HL-60/S4 treated with phorbol 12-myristate 13-acetate at 8.2 ng/mL for 4 days and 3 days (cell line): ENCODE measurements at regions not wholly inside any gene's neighbourhood (a gene's known extent, or its start where the extent isn't known, plus 50 kb on each side); places are given as distances from the start of the nearest gene placed in this dataset.
"Not testable (repeated sequence)": the region's sequence is repeated elsewhere in the genome, so short reads cannot be mapped to it uniquely, and the experiment has no call there.

ENCODE experiments used
- in situ Hi-C: fragments of 300-500 bp; cut with MboI; formaldehyde crosslinking; loops from 2 replicates; pipeline ENCODE4 v1.15.0; 2022; ENCODE audit warnings: low sequenced_read_pairs

- in situ Hi-C loops, result no loop called here
Measured at GRCh38 chr2:59770651-59771050, 782.8 kb downstream of the BCL11A start.

GRCh38 chr2:59761966-59762365 lies 791.5 kb downstream of the BCL11A start:
- in situ Hi-C loops, result no loop called here

GRCh38 chr2:59756150-59756549 lies 797.3 kb downstream of the BCL11A start:
- in situ Hi-C loops, result no loop called here

GRCh38 chr2:59754011-59754735 lies 799.3 kb downstream of the BCL11A start:
- in situ Hi-C loops, result no loop called here

GRCh38 chr2:59752512-59752911 lies 800.9 kb downstream of the BCL11A start:
- in situ Hi-C loops, result no loop called here

- in situ Hi-C loops, result no loop called here
Measured at GRCh38 chr2:59752071-59752470, 801.4 kb downstream of the BCL11A start.

GRCh38 chr2:59751214-59751613 lies 802.2 kb downstream of the BCL11A start:
- in situ Hi-C loops, result not testable (repeated sequence)

- in situ Hi-C loops, result no loop called here
Measured at GRCh38 chr2:59746291-59746690, 807.2 kb downstream of the BCL11A start.

- in situ Hi-C loops, result no loop called here
Measured at GRCh38 chr2:59745085-59745484, 808.4 kb downstream of the BCL11A start.

- in situ Hi-C loops, result no loop called here
Measured at GRCh38 chr2:59744436-59744835, 809.0 kb downstream of the BCL11A start.

GRCh38 chr2:59741840-59742239 lies 811.6 kb downstream of the BCL11A start:
- in situ Hi-C loops, result no loop called here

GRCh38 chr2:59739166-59739565 lies 814.3 kb downstream of the BCL11A start:
- in situ Hi-C loops, result no loop called here

GRCh38 chr2:59737299-59737698 lies 816.2 kb downstream of the BCL11A start:
- in situ Hi-C loops, result no loop called here

GRCh38 chr2:59734743-59735142 lies 818.7 kb downstream of the BCL11A start:
- in situ Hi-C loops, result no loop called here

GRCh38 chr2:59733970-59734369 lies 819.5 kb downstream of the BCL11A start:
- in situ Hi-C loops, result no loop called here

GRCh38 chr2:59733567-59733930 lies 819.9 kb downstream of the BCL11A start:
- in situ Hi-C loops, result no loop called here

GRCh38 chr2:59732871-59733566 lies 820.4 kb downstream of the BCL11A start:
- in situ Hi-C loops, result no loop called here

GRCh38 chr2:59727121-59727590 lies 826.3 kb downstream of the BCL11A start:
- in situ Hi-C loops, result no loop called here

GRCh38 chr2:59726228-59727120 lies 827.0 kb downstream of the BCL11A start:
- in situ Hi-C loops, result no loop called here

GRCh38 chr2:59724746-59725145 lies 828.7 kb downstream of the BCL11A start:
- in situ Hi-C loops, result no loop called here

- in situ Hi-C loops, result no loop called here
Measured at GRCh38 chr2:59720296-59720866, 833.1 kb downstream of the BCL11A start.
